ENCODE measurements at regions not wholly inside any gene's neighbourhood (a gene's known extent, or its start where the extent isn't known, plus 50 kb on each side); places are given as distances from the start of the nearest gene placed in this dataset.

GRCh38 chr13:50409220-50409619 is 394.0 kb downstream of the KCNRG start:
- TF ChIP-seq ZFP3 (CRISPR knock-in tag; IDR thresholded peaks at IDR 0.05) = no peak
- TF ChIP-seq RARB (CRISPR knock-in tag; IDR thresholded peaks at IDR 0.05) = no peak
- no peak for TF ChIP-seq PPARA (CRISPR knock-in tag; IDR thresholded peaks at IDR 0.05; ENCODE audit: borderline replicate concordance)
- TF ChIP-seq POU6F1 (CRISPR knock-in tag; IDR thresholded peaks at IDR 0.05; ENCODE audit: borderline replicate concordance, low read depth) = no peak
- TF ChIP-seq CSDC2 (CRISPR knock-in tag; IDR thresholded peaks at IDR 0.05) = no peak
- TF ChIP-seq ARNTL (CRISPR knock-in tag; IDR thresholded peaks at IDR 0.05; ENCODE audit: borderline replicate concordance, low read depth) = no peak
- no peak for TF ChIP-seq PATZ1 (CRISPR knock-in tag; IDR thresholded peaks at IDR 0.05; ENCODE audit: borderline replicate concordance)
- TF ChIP-seq OSR1 (CRISPR knock-in tag; IDR thresholded peaks at IDR 0.05) = no peak
- no peak for TF ChIP-seq CREB5 (CRISPR knock-in tag; IDR thresholded peaks at IDR 0.05; ENCODE audit: low read depth)
- no peak for TF ChIP-seq CSRNP3 (CRISPR knock-in tag; IDR thresholded peaks at IDR 0.05)

Data from SK-N-SH treated with all-trans-retinoic acid at 6 μM for 48 hours (cell line).